ENCODE measurements at regions not wholly inside any gene's neighbourhood (a gene's known extent, or its start where the extent isn't known, plus 50 kb on each side); places are given as distances from the start of the nearest gene placed in this dataset.

GRCh38 chr6:88539295-88539764, 373.2 kb upstream of the CNR1 start:
- Histone ChIP-seq H2BK15ac (ENCODE audit: low read depth, low read length) (no peak overlapping the region), H2BK120ac (ENCODE audit: low read depth, low read length, poor library complexity, severe bottlenecking) (no peak overlapping the region), H3K4me1 (ENCODE audit: insufficient read depth, low read length) (no peaks in the 10 kb centered on the region; the same call in 1 of the 2 replicates), H3K14ac (ENCODE audit: insufficient read depth, low read length) (no peak overlapping the region), H3K56ac (ENCODE audit: insufficient read length, low read depth, low read length) (no peak overlapping the region), H2AFZ (ENCODE audit: low read length) (no peak overlapping the region), H3K4me2 (ENCODE audit: insufficient read depth, insufficient read length, low read length) (no peak overlapping the region), H3K27ac (ENCODE audit: insufficient read length, low read depth, low read length) (no peak overlapping the region), H3K79me1 (ENCODE audit: insufficient read depth, low read depth, low read length, poor library complexity, severe bottlenecking) (no peaks in the 10 kb centered on the region), H2AK5ac (ENCODE audit: insufficient read length, low read length) (no peak overlapping the region), H3K23me2 (ENCODE audit: insufficient read length, low read depth, low read length, poor library complexity, severe bottlenecking) (no peaks in the 10 kb centered on the region), H4K5ac (ENCODE audit: insufficient read length, low read depth, low read length) (no peak overlapping the region), H3K4ac (ENCODE audit: low read depth, low read length) (no peak overlapping the region), H3T11ph (ENCODE audit: low read length) (no peak overlapping the region), H2BK5ac (ENCODE audit: insufficient read length, low read length) (no peak overlapping the region), H3K23ac (ENCODE audit: insufficient read length, low read depth, low read length) (no peak overlapping the region), H3K27me3 (ENCODE audit: insufficient read depth, low read length) (no peaks in the 10 kb centered on the region), H3K79me2 (ENCODE audit: insufficient read depth, low read length) (no peaks in the 10 kb centered on the region), H4K8ac (replicated peaks; ENCODE audit: insufficient read length, low read depth, low read length) (no peak overlapping the region), H3K18ac (ENCODE audit: insufficient read length, low read depth, low read length) (no peak overlapping the region), H4K20me1 (ENCODE audit: control insufficient read depth, insufficient read depth, insufficient read length) (no peaks in the 10 kb centered on the region), H3K9ac (ENCODE audit: extremely low read depth, insufficient read length, low read length) (no peak overlapping the region), H3K9me3 (ENCODE audit: control insufficient read depth, low read depth, low read length) (no peaks in the 10 kb centered on the region), H2BK20ac (ENCODE audit: low read depth, low read length, poor library complexity, severe bottlenecking) (no peak overlapping the region), H2BK12ac (ENCODE audit: insufficient read length, low read depth, low read length) (no peak overlapping the region), H4K91ac (ENCODE audit: insufficient read length, low read depth, low read length) (no peak overlapping the region)
- Mint-ChIP-seq H3K9me3 (peaks cover 0 to under 1% of the 10 kb centered on the region in 2 experiments; a peak in 3 of 5 replicates), H3K4me3 (no peak overlapping the region), H3K27ac (no peak overlapping the region; a peak in 1 of 7 replicates), H3K36me3 (ENCODE audit: insufficient read depth in 1 of 3, low read depth in 3 of 3) (no peaks in the 10 kb centered on the region), H3K27me3 (ENCODE audit: low read depth) (peaks cover 12% of the 10 kb centered on the region), H3K4me1 (peaks cover 18 to 22% of the 10 kb centered on the region in 2 experiments)
- no peak for DNase-seq
- no CpG with 5 or more reads among the region's 4 CpGs for WGBS (ENCODE audit: extremely low coverage, insufficient read length, low lambda C conversion rate)
- no peak for TF ChIP-seq CTCF (conservative IDR thresholded peaks at IDR 0.05)

Measured in H9 (cell line).